Stimulated activated CD4-positive, alpha-beta T cell treated with anti-CD3 and anti-CD28 coated beads, TNF-alpha, amount 100 ng/mL, for 4 hours (primary cell): ENCODE measurements at regions not wholly inside any gene's neighbourhood (a gene's known extent, or its start where the extent isn't known, plus 50 kb on each side); places are given as distances from the start of the nearest gene placed in this dataset.

ENCODE experiments used
- DNase-seq, 3 experiments: peaks; one replicate each; pipeline ENCODE4 v3.0.0-alpha.2; 2020; ENCODE audit warnings: low read depth in 3 of 3

- DNase-seq = no peak
Measured at GRCh38 chr4:11543706-11544105, 115.0 kb upstream of the HS3ST1 start.

GRCh38 chr4:11542952-11543351 is 114.3 kb upstream of the HS3ST1 start:
- no peak for DNase-seq

- no peak for DNase-seq
Measured at GRCh38 chr4:11537846-11538245, 109.2 kb upstream of the HS3ST1 start.

GRCh38 chr4:11535333-11535732 is 106.6 kb upstream of the HS3ST1 start:
- DNase-seq = no peak

GRCh38 chr4:11534623-11535302 is 106.1 kb upstream of the HS3ST1 start:
- no peak for DNase-seq

DNA sequence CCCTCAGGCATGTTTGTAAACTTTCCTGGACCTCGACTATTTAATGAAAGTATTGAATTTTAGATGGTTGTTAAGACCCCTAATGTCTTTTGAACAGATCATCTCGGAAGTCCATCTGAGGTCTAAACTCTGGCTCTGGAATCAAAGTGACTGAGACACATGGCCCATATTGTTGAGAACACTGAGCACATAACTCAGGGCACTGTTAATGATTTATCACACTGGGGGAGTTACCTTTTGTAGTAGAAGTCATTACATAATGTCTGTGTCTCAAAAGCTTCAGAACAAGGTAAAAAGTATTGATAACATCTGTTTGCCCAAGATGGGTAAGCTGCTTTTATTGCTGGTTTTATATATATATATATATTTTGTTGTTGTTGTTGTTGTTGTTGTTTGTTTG is 103.4 kb upstream of the HS3ST1 start:
- no peak for DNase-seq

GRCh38 chr4:11529625-11530201 is 101.0 kb upstream of the HS3ST1 start:
- no peak for DNase-seq

DNA sequence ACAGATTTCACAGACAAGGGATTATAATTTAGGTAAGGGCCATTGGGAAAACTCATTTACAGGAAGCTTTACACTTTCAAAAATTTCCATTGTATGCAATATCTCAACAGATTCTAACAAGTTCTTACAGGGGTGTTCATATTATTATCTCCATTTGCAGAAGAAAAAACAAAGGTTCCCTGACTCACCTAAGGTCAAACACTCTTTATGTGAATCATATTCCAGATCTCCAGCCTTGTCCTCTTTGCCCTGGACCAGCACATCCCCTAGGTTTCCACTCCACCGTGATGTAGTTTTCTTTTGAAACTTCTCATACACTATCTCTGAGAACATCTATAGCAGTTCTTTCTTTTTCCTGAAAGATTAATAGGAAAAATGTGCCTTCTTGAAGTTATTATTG is 96.4 kb upstream of the HS3ST1 start:
- DNase-seq = no peak

GRCh38 chr4:11518754-11519153 is 90.1 kb upstream of the HS3ST1 start:
- no peak for DNase-seq

GRCh38 chr4:11514779-11515419 is 86.2 kb upstream of the HS3ST1 start:
- no peak for DNase-seq

DNA sequence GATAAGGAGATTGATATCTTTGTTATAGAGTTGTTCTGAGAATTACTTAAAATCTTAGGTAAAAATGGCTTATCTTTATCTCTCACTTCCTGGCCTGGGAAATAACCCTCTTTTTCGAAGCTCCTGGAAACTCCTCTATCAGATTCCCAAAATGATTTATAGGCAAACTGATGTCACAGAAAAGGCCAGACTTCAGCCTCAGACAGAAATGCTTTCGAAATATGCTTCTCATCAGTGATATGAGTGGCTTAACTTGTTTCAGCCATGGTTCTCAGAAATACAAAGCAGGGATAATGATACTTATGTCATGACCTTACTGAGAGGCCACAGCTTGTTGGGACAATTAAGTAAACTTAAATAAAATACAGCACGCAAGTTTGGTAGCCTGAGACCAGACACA is 85.3 kb upstream of the HS3ST1 start:
- no peak for DNase-seq

DNA sequence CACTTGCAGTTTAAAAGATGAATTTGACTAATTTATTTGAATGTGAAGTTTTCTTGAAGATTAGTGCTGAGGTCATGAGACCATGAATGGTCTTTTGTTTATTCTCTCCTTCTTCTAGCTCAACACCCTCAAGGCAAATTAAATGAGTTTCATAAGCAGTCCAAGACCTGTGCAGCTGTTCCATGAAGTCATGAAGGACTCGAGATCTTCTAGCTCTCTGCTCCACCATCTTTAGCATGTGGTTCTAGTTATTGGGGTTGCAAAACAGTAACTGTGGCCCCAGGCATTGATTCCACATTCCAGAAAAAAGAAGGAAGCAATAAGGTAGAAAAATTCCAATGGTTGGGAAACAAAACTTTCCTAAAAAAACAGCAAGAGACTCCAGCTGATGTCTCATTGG is 84.2 kb upstream of the HS3ST1 start:
- DNase-seq = no peak

DNA sequence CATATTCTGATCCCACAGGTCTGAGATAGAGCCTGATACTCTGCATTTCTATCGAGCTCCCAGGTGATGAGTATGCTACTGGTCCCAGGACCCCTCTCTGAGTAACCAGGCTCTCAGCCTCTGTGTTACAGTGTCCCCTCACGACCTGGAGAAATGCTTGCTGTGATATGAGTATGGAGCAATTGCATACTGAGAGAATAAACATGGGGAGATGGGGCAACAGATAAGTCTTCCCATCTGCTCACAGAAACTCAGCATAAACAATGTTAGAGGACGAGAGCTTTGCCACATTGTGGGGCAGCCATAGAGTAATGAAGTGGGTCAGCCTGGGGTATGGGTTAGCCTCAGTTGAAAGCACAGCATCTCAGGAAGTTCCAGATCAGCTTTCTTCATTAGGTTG is 82.6 kb upstream of the HS3ST1 start:
- DNase-seq = no peak

DNA sequence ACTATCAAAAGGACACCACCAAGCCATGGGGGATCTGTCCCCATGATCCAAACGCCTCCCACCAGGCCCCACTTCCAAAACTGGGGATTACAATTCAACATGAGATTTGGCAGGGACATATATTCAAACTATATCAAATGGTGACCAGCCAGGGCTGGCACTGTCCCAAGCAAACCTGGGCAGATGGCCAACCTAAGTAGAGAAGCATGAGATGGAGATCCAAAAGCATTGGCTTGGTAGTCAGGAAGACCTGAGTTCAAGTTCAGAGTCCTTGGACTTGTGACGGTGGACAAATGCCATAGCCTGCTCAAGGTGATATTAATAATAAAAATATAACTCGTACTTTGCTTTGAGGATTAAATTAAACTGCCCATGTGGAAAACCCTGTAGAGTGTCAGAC is 79.2 kb upstream of the HS3ST1 start:
- DNase-seq = no peak

- DNase-seq = no peak
Measured at GRCh38 chr4:11506194-11506593, 77.5 kb upstream of the HS3ST1 start.

DNA sequence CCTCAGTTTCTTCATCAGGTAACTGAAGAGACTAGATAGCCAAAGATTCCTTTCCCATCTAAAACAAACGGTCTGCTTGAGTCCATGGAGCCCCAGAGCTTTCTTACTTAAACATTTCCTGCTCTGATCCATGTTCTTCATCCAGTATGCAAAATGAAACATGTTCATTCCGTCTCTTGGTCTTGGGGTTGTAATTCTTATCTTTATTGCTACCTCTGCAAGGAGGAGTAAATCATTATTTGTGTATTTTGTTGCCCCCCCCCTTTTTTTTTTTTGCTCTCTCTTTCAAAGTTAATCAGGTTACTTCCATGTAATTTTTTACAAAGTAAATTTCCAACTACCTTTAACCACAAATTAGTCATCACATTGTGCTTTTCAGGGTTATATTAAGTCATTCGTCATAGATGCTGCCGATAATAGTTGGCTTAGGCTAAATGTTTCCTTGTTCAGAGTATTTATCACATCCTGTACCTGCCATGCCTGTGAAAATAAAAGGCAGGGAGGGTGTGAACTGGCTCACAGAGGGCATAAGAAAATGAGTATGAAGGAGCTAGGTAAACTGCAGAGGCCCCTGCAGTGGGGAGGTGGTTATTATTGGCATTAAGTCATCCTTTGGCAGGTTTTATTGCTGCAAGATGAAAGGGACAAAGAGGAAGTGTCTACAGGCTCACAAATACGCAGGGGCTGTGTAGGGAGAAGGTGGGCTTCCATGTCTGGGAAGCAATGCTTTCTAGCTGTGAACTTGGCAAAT is 76.7 kb upstream of the HS3ST1 start:
- no peak for DNase-seq

DNA sequence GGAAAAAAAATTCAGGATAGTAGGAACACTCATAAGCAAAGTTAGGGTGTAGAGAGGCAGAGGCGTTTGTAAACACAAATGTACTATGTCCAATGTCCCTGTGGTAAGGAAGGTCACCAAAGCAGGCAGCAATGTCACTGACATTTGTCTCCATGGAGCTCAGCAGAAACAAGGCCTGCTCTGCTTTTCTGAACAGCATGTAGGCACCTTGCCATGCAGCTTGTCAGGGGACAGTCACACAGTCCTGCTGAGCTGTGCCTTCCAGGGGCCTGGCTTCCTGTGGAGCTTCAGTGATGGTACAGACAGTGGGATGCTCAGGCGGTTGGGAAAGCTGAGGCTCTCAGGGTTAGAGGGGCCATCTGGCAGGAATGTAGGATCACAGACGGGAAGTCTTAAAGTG is 74.5 kb upstream of the HS3ST1 start:
- no peak for DNase-seq

DNA sequence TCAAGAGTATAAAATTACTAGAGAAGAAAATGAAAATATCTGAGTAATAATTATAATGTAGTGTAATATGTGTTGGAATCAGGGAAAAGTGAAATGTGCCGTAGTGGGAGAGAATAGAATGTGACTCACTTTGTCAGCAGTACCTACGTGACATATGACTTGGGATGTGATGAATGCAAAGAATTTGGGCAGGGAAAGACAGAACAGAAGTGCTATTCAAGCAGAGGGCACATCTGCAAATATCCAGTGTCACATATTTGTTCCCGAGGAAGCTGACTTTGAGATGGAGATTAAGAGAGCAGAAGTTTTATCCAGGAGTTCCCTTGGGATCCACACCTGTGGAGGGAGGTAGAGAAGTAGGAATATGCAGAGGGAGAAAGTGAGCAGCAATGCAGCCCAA is 69.3 kb upstream of the HS3ST1 start:
- DNase-seq = no peak

DNA sequence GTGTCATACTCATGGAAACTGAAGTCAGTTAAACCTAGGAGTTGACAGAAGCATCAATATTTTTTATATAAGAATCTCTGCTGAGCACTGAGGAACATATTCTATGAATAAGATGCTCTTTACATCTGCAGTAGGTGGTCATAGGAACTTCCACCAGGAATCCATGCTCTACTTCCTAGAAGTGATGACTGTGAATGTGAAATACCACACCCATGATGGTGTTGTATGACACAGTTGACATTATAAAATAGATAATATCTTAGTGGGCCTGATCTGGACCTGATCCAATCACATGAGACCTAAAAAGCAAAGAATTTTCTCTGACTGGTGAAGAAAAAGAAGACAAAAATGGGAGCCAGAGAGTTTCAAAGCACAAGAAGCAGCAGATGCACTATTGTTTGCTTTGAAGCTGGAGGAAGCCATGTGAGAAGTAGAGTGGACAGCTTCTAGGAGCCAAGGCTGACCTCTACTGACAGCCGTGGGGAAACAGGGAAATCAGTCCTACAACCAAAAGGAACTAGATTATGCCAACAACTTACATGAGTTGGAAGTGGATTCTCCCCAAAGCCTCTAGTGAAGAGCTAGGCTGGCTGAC is 68.6 kb upstream of the HS3ST1 start:
- no peak for DNase-seq

DNA sequence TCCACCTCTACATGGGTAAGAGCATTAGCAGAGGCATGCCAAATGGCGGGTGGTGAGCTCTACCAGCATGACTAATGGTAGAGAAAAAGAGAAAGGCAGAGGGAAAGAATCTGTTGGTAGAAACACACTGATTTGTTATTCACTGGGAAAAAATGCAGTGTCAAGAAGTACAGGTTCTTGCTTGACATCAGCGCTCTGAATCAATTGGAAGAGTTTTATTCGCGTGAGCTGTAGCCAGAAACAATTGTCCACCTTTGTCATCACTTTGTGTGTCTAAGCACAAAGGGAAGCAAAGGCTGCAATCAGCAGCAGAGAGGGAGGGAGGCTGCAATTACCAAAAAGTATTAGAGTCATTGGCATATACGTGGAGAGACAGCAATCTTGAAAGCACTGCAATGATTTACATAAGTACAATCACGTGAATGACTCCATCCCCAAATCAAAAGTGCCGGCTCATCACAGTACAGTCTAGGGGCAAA is 67.7 kb upstream of the HS3ST1 start:
- DNase-seq = no peak

- no peak for DNase-seq
Measured at GRCh38 chr4:11495818-11496217, 67.1 kb upstream of the HS3ST1 start.

- DNase-seq = no peak
Measured at GRCh38 chr4:11495291-11495690, 66.6 kb upstream of the HS3ST1 start.
